GM19395 (cell line): ENCODE measurements at regions not wholly inside any gene's neighbourhood (a gene's known extent, or its start where the extent isn't known, plus 50 kb on each side); places are given as distances from the start of the nearest gene placed in this dataset.

Source experiments
- ATAC-seq: cut with Tn5 transposase; IDR thresholded peaks from one replicate; pipeline ENCODE4 v1.9.1; 2021; ENCODE audit warnings: mild to moderate bottlenecking, moderate library complexity; ENCODE audit not compliant: unreplicated experiment

DNA sequence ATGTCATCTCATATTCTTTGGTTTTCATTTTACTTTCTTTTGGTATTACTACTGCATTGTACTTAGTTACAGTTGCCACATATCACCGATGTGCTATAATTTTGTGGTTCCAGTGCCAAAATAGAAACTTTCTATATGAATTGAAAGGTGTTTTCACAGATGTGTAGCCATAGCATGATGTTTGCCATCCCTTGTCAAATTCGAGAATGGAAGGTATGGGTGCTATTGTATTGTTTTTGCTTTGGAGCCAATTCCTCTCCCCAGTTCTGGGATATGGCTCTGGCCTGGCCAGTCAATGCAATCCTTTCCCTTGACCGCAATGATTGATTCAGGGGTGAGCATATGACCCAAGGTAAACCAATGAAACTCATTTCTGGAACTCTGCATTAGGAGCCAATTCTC, 86.2 kb upstream of the RPS6KA3 start:
- peak; percentile 61 for ATAC-seq

- ATAC-seq, result peak; percentile 15
Measured at GRCh38 chrX:20352504-20352903, 85.8 kb upstream of the RPS6KA3 start.

DNA sequence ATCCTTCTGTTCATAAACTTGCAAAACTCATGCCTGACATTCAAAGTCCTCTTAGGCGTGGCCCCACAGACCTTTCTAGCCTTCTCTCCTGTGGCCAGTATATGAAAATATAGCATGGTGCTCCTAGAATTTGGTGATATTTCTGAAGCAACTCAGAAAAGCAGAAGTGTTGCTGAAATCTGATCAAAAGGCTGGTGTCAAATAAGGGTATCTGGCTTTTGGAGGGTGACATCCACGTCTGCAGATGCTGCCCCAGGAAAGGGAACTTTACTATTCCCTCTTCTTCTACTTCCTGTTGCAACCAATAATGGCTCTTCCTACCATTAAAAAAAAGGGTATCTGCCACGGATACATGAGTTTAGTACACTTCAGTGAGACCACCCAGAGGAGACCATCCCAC, 83.9 kb upstream of the RPS6KA3 start:
- ATAC-seq, result no peak

GRCh38 chrX:20348139-20348538, 81.4 kb upstream of the RPS6KA3 start:
- no peak for ATAC-seq

DNA sequence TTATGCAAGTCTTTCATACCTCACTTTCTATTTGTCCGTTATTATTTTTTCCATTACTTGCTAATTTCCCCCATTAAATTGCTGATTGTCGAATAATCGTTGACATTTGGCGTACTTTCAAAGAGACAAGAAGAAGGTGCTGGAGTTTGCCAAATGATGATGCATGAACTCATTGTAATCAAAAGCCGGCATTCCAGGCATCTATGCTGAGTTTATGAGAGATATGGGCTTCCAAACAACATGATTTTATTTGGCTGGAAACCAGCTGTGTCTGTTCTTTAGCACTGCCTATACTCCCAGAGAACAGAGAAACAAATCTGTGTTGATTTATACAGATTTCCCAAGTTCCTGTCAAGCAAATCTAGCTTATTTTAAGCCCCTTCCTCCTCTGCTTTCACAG, 80.8 kb upstream of the RPS6KA3 start:
- ATAC-seq, result no peak

GRCh38 chrX:20333672-20334071, 67.0 kb upstream of the RPS6KA3 start:
- no peak for ATAC-seq

DNA sequence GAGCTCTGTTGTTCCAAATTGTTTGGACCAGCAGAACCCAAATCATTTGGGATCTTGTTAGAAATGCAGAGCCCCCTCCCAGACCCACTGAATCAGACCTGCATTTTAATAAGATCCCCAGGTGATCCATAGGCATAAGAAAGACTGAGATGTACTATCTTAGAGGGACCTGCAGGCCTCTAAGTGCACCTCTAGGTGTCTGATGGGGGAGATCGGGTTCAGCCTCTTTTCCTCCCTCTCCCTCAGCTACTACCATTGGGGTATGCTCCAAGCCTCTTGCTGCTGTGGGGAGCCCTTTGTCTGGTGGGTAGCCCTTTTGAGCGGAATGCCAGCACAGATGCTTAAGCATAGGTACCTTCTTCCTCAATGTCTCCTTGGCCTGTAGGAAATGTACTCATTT, 63.8 kb upstream of the RPS6KA3 start:
- ATAC-seq, result no peak

- ATAC-seq, result no peak
Measured at GRCh38 chrX:20329435-20329834, 62.7 kb upstream of the RPS6KA3 start.

DNA sequence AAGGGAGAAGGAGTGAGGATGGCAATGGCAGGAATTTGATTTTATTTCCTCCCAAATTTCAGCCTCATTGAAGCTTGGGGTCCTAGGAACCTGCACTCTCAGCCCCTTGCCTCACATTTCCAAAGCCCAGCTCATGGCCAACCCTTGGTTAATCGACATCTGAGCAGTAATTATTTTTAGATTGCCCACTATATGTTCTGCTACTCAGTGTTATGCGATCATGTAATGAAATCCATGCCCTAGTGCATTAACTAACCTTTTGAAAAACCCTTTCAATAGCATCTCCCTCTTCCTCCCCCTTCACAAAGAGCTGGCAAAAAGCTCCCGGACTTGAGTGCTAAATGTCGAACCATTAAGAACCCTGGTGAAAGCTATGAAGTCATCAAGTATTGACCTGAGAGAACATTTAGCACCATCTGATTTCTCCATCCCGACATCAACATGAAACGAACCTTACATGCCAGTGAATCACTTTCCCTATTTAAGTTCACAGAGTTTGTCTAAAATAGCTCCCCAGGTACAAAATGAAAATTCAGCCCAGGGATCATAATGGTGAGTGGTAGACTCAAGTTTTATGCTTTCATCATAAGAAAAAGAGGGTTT, 59.2 kb upstream of the RPS6KA3 start:
- ATAC-seq, result no peak

GRCh38 chrX:20322887-20323286, 56.2 kb upstream of the RPS6KA3 start:
- ATAC-seq, result no peak

DNA sequence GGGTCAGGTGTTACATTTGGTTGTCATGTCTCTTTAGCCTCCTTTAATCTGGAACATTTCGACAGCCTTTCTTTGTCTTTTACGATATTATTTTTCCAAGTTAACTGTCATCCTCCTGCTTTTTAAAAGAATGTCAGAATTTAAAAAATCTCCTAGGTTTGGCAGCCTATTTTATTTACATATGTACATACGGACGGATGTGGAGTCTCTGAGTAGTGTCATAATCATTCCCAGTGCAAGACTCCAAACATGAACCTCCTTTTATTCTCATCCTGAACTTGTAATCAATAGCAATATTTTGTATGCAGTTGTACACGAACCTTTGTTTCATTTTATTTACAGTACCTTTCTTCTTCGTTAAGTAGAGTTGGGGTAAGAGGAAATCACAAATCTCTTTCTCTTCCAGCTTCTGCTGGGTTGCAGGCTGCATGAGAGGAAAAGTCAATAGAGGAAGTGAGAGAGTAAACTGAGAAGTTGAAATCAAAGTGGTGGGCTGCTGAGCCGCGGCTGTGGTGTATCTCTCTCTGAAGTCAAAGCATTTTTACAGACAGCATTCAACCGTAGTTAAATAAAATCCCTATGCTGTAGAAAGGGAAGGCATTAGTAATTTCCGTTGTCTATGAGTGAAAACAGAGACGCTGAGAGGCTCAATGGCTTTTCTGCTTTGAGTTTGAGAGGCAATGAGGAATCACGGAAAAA, 53.9 kb upstream of the RPS6KA3 start:
- peak; percentile 98 for ATAC-seq

DNA sequence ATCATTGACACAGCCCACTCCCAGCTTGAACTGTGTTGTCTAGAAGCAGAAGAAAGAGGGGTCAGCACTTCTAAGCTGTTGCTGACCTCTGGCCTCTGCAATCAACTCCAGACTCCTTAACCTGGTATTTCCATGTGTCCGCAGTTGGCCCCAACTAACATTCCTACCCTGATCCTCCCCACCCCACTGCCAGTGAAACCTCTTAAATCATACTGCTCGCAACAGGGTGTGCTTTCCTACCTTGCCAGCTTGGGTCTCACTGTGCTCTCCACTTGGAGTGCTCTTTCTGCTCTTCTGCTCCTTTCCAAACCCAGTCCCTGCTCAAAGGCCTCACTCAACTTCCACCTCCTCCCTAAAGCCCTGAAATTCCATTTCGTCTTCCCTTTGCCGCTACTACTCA, 52.3 kb upstream of the RPS6KA3 start:
- ATAC-seq, result no peak

- no peak for ATAC-seq
Measured at GRCh38 chrX:20317873-20318272, 51.2 kb upstream of the RPS6KA3 start.
